ENCODE measurements at regions not wholly inside any gene's neighbourhood (a gene's known extent, or its start where the extent isn't known, plus 50 kb on each side); places are given as distances from the start of the nearest gene placed in this dataset.
"Not testable (repeated sequence)": the region's sequence is repeated elsewhere in the genome, so short reads cannot be mapped to it uniquely, and the experiment has no call there.

DNA sequence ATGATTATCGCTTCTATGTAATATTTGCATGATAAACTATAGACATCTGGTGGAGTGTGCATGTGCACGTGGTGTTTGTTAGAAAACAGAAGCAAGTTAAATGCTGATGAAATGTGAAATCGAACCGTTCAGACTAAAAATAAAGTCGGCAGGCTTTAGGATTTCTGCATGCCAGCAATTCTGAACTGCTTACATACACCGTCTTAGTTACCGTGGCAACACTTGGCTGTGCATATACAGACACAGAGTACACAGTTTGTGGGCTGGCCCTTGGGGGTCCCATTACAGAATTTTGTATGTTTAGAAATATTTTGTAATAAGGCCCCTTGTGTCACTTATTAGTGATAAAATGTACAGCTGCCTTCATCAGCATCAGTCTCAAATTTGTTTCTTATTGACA is 605.5 kb downstream of the RBFOX1 start:
- no peak for DNase-seq

DNA sequence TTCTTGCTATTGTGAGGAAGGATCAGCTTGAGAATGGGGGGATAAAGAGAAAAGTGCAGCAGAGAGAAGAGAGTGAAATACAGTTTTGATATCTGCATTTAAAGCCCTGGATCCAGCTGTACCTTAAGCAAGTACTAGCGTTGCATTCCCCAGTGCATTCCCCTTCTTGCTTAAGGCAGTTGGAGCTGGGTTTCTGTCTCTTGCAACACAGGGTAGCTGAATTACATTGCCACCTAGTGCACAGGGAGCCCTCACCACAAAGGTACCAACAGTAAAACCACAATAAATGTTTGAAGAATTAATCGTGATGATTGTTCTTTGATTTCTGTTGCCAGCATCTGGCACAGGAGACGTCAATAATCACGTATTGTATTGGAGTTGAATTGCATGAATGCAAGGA is 588.7 kb downstream of the RBFOX1 start:
- no peak for DNase-seq

- DNase-seq, result no peak
Observed at GRCh38 chr16:7919782-7920181, 587.1 kb downstream of the RBFOX1 start.

DNA sequence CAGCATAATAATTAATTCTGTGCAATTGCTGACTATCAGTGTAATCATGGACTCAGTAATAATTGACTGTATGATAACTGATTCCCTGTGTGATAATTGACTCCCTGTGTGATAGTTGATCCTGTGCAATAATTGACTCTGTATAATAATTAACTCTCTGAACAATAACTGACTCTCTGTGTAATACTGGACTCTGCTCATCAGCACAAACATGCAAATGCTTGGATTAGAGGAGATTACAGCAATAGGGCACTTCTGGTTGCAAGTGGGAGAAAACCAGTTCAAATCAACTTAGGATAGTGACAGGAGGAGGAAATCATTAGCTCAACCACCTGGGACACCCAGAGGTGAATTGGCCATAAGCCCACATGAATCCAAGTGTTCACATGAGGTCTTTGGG is 582.1 kb downstream of the RBFOX1 start:
- DNase-seq, result no peak

- DNase-seq, result no peak
Observed at GRCh38 chr16:7912132-7912531, 579.5 kb downstream of the RBFOX1 start.

DNA sequence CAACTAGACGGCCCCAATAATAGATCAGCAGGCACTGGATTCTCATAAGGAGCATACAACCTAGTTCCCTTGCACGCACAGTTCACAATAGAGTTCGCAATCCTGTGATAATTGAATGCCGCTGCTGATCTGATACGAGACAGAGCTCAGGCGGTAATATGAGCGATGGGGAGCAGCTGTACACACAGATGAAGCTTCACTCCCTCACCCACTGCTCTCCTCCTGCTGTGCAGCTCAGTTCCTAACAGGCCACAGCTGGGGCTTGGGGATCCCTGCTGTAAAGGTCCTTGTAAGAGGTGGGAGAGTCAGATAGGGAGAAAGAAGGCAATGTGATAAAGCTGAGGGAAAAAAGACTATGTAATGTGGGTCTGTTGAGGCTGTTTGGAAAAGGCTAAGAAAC is 577.5 kb downstream of the RBFOX1 start:
- DNase-seq, result no peak

- no peak for DNase-seq
Observed at GRCh38 chr16:7888411-7888810, 555.8 kb downstream of the RBFOX1 start.

DNA sequence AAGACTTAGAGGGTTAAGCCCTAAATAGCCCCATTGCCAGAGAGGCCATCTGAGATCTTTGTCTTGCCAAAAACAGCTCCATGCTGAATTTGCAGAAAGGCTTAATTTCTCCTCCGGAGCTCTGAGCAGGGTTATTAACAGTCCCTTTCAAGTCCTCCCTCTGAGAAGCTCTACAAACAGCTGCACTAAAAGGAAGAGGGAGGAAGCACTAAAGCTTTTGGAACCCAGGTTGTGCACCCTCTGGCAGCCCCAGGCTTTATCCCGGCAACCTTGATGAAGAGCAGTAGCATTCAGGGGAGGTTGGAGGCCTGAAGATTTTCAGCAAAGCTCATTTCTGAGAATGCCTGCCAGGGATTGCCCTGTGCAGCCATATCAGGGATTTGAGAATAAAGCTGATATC is 554.7 kb downstream of the RBFOX1 start:
- DNase-seq, result no peak

DNA sequence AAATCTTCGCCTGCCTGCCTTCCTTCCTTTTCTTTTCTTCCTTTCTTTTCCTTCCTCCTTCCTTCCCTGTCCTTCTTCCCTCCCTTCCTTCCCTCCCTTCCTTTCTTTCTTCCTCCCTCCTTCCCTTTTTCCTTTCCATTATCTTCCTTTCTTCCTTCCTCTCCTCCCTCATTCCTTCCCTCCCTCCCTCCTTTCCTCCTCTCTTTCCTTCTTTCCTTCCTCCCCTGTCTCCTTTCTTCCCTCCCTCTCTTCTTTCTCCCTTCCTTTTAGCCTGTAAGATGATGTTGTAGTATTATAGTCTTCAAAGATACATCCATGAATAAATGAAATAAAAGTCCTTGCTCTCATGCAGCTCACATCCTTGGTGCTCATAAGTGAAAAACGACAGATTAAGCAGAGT is 539.3 kb downstream of the RBFOX1 start:
- DNase-seq, result no peak

GRCh38 chr16:7871371-7871770 is 538.7 kb downstream of the RBFOX1 start:
- DNase-seq, result no peak

- DNase-seq, result no peak
Observed at GRCh38 chr16:7867831-7868230, 535.2 kb downstream of the RBFOX1 start.

- DNase-seq, result no peak
Observed at GRCh38 chr16:7866144-7866543, 533.5 kb downstream of the RBFOX1 start.

GRCh38 chr16:7865393-7865792 is 532.7 kb downstream of the RBFOX1 start:
- DNase-seq, result not testable (repeated sequence)

GRCh38 chr16:7861891-7862582 is 529.4 kb downstream of the RBFOX1 start:
- no peak for DNase-seq

DNA sequence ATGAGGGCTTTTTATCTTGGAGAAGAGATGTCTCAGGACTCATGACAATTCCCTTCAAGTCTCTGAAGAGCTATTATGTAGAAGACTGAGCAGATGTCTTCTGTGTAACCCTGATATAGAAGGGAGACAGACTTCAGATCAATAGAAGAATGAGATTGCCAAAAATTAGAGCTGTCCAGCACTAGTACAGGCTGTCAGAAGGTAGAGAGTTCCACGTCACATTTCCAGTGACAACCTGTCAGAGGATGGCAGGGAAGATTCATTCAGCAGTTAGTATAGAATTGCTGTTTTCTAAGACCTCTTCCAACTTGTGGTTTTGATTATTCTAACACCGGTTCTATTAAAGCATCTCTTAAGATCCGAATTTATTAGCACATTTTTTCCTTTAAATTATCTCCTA is 520.6 kb downstream of the RBFOX1 start:
- DNase-seq, result no peak

DNA sequence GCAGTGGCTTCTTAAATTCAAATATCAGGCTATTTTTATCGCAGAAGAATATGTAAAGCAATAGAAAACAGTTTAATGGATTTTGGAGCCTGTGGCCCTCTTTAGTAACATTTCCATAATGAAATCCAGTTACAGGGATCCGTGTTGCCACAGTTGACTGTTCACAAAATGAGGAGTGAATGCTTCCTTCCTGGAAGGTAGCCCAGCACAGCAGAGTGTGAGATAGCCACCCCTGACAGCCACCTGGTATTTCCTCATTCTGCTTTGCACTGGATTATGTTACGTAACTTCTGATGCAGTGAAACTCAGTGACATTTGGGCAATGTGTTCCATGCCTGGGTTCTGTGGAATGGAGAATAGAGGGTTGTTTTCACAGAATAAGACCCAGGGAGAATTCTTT is 517.2 kb downstream of the RBFOX1 start:
- DNase-seq, result no peak

GRCh38 chr16:7843261-7843660 is 510.6 kb downstream of the RBFOX1 start:
- no peak for DNase-seq

- no peak for DNase-seq
Observed at GRCh38 chr16:7839568-7839967, 506.9 kb downstream of the RBFOX1 start.

DNA sequence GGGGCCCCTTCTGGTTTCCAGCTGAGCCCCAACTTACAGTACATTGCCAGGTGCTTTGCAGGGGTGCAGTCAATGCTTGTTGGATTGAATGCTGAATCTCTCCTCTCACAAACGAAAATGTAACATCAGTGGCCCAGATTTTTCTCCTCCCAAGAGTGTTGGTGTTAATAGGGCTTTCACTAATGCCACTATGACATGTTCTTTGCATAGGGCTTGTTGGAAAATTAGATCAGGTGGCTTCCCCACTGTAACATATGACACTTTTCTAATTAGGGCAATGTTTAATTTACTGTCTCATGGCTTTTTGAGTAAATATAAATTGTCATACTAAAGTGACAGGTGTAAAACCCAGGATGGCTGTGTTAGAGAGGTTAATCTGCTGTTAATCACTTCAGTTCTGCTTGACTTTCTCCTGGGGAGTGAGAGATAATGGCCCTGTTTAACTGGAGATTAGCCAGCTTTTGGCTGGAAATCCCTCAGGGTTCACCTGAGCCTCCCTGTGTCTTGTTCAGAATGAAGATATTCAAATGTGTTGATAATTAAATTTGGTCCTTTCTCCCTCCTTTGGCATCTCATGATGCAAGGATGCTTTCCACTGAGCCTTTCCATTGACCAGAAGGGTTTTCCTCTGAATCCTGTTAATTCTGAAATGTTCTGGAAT is 502.3 kb downstream of the RBFOX1 start:
- no peak for DNase-seq

- DNase-seq, result no peak
Observed at GRCh38 chr16:7820816-7821215, 488.2 kb downstream of the RBFOX1 start.

GRCh38 chr16:7805686-7806396 is 473.2 kb downstream of the RBFOX1 start:
- no peak for DNase-seq

DNA sequence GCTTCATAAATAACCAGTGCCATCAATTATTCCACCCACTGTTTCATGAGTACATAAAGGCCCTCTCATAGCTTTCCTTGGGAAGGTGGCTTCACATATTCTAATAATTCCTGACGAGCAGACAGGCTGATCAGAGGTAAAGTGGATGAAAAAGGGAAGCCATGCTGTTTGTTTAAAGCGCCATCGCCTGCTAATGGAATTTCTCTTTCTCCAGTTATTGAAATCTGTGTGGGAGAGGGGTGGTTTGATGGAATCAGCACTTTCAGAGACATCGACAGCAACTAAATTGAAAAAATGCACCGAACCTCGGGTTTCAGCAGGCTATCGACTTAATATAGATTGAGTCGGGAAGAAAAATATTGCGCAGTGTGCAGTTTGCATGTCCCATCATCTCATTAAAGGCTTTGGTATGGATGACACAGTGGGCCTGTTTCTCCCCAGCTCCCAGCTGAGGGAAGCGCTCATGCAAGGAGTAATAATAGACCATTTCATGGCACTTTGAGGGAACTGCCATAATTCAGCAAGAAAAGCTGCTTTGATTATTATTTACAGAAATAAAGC is 472.1 kb downstream of the RBFOX1 start:
- no peak for DNase-seq

DNA sequence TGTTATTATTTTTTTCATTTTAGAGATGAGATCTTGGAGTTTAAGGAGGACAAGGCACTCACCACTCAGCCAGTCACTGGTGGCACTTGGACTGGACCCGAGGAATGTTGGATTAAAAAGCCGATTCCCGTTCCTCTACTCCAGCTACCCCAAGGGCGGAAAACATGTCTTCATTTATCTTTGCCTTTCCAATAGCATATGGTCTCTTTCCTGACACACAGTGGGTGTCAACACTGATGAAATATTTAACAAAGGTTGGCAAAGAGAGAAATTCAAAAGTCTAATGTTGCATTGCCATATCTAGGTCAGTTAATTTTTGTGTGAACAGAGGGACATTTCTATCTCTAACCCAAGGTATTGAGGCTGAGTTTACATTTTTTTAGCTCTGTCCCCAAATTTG is 459.7 kb downstream of the RBFOX1 start:
- DNase-seq, result no peak

- DNase-seq, result no peak
Observed at GRCh38 chr16:7791028-7791590, 458.5 kb downstream of the RBFOX1 start.
